ENCODE measurements at regions not wholly inside any gene's neighbourhood (a gene's known extent, or its start where the extent isn't known, plus 50 kb on each side); places are given as distances from the start of the nearest gene placed in this dataset.

GRCh38 chr13:84265257-84265764, 383.0 kb upstream of the SLITRK1 start:
- Histone ChIP-seq H3K4me3 (replicated peaks in 1 of 4; ENCODE audit: control extremely low read depth in 1 of 4, insufficient read depth in 1 of 4, low read depth in 3 of 4, low read length in 4 of 4) (no peak overlapping the region), H3K79me2 (ENCODE audit: control insufficient read depth, insufficient read depth, low read length) (no peaks in the 10 kb centered on the region), H3K27me3 (ENCODE audit: control insufficient read depth, insufficient read depth, low read length) (no peaks in the 10 kb centered on the region), H3K27ac (ENCODE audit: insufficient read depth, low read length) (no peak overlapping the region), H3K4me1 (ENCODE audit: control insufficient read depth, extremely low read depth, insufficient read depth, low read length) (no peaks in the 10 kb centered on the region), H3K36me3 (ENCODE audit: control insufficient read depth, insufficient read depth, low read length) (no peaks in the 10 kb centered on the region), H3K9ac (ENCODE audit: insufficient read depth, low read length) (no peak overlapping the region), H4K20me1 (ENCODE audit: control insufficient read depth, extremely low read depth, insufficient read depth, low read length) (no peaks in the 10 kb centered on the region), H3K9me3 (ENCODE audit: control insufficient read depth, insufficient read depth, low read depth, low read length) (no peaks in the 10 kb centered on the region), H2AFZ (ENCODE audit: low read length) (no peak overlapping the region), H3K4me2 (ENCODE audit: extremely low read depth, insufficient read depth, low read length) (no peak overlapping the region)
- no peak for DNase-seq (ENCODE audit: low read depth in 2 of 2)
- TF ChIP-seq EZH2 (IDR thresholded peaks at IDR 0.05; ENCODE audit: low read length, missing control alignments), result no peak
- no peak for TF ChIP-seq CTCF (conservative IDR thresholded peaks at IDR 0.05 in 1 of 2, IDR thresholded peaks at IDR 0.05 in 1 of 2; ENCODE audit: low read depth in 1 of 2, low read length in 2 of 2)

GRCh38 chr13:84263354-84264069, 381.2 kb upstream of the SLITRK1 start:
- no peak for DNase-seq (ENCODE audit: low read depth in 2 of 2)
- Histone ChIP-seq H3K9ac (ENCODE audit: insufficient read depth, low read length) (no peak overlapping the region), H3K36me3 (ENCODE audit: control insufficient read depth, insufficient read depth, low read length) (no peaks in the 10 kb centered on the region), H4K20me1 (ENCODE audit: control insufficient read depth, extremely low read depth, insufficient read depth, low read length) (no peaks in the 10 kb centered on the region), H3K4me2 (ENCODE audit: extremely low read depth, insufficient read depth, low read length) (no peak overlapping the region), H3K4me3 (replicated peaks in 1 of 4; ENCODE audit: control extremely low read depth in 1 of 4, insufficient read depth in 1 of 4, low read depth in 3 of 4, low read length in 4 of 4) (no peak overlapping the region), H3K27me3 (ENCODE audit: control insufficient read depth, insufficient read depth, low read length) (no peaks in the 10 kb centered on the region), H3K4me1 (ENCODE audit: control insufficient read depth, extremely low read depth, insufficient read depth, low read length) (no peaks in the 10 kb centered on the region), H3K79me2 (ENCODE audit: control insufficient read depth, insufficient read depth, low read length) (no peaks in the 10 kb centered on the region), H3K9me3 (ENCODE audit: control insufficient read depth, insufficient read depth, low read depth, low read length) (no peaks in the 10 kb centered on the region), H2AFZ (ENCODE audit: low read length) (no peak overlapping the region), H3K27ac (ENCODE audit: insufficient read depth, low read length) (no peak overlapping the region)
- TF ChIP-seq CTCF (conservative IDR thresholded peaks at IDR 0.05 in 1 of 2, IDR thresholded peaks at IDR 0.05 in 1 of 2; ENCODE audit: low read depth in 1 of 2, low read length in 2 of 2) (no peak), EZH2 (IDR thresholded peaks at IDR 0.05; ENCODE audit: low read length, missing control alignments) (no peak)

GRCh38 chr13:84255226-84255797, 373.0 kb upstream of the SLITRK1 start:
- H3K27me3 ChIP-seq (ENCODE audit: control insufficient read depth, insufficient read depth, low read length), result no peaks in the 10 kb centered on the region
- no peaks in the 10 kb centered on the region for H4K20me1 ChIP-seq (ENCODE audit: control insufficient read depth, extremely low read depth, insufficient read depth, low read length)
- no peak overlapping the region for H2AFZ ChIP-seq (ENCODE audit: low read length)
- no peaks in the 10 kb centered on the region for H3K4me1 ChIP-seq (ENCODE audit: control insufficient read depth, extremely low read depth, insufficient read depth, low read length)
- no peak for DNase-seq (ENCODE audit: low read depth in 2 of 2)
- H3K9me3 ChIP-seq (ENCODE audit: control insufficient read depth, insufficient read depth, low read depth, low read length), result no peaks in the 10 kb centered on the region
- H3K36me3 ChIP-seq (ENCODE audit: control insufficient read depth, insufficient read depth, low read length), result no peaks in the 10 kb centered on the region
- no peak overlapping the region for H3K27ac ChIP-seq (ENCODE audit: insufficient read depth, low read length)
- no peak overlapping the region for H3K4me3 ChIP-seq (replicated peaks in 1 of 4; ENCODE audit: control extremely low read depth in 1 of 4, insufficient read depth in 1 of 4, low read depth in 3 of 4, low read length in 4 of 4)
- no peaks in the 10 kb centered on the region for H3K79me2 ChIP-seq (ENCODE audit: control insufficient read depth, insufficient read depth, low read length)
- no peak overlapping the region for H3K4me2 ChIP-seq (ENCODE audit: extremely low read depth, insufficient read depth, low read length)
- H3K9ac ChIP-seq (ENCODE audit: insufficient read depth, low read length), result no peak overlapping the region
- TF ChIP-seq EZH2 (IDR thresholded peaks at IDR 0.05; ENCODE audit: low read length, missing control alignments), result no peak
- TF ChIP-seq CTCF (conservative IDR thresholded peaks at IDR 0.05 in 1 of 2, IDR thresholded peaks at IDR 0.05 in 1 of 2; ENCODE audit: low read depth in 1 of 2, low read length in 2 of 2), result no peak
